ENCODE measurements at regions not wholly inside any gene's neighbourhood (a gene's known extent, or its start where the extent isn't known, plus 50 kb on each side); places are given as distances from the start of the nearest gene placed in this dataset.
"Not testable (repeated sequence)": the region's sequence is repeated elsewhere in the genome, so short reads cannot be mapped to it uniquely, and the experiment has no call there.

DNA sequence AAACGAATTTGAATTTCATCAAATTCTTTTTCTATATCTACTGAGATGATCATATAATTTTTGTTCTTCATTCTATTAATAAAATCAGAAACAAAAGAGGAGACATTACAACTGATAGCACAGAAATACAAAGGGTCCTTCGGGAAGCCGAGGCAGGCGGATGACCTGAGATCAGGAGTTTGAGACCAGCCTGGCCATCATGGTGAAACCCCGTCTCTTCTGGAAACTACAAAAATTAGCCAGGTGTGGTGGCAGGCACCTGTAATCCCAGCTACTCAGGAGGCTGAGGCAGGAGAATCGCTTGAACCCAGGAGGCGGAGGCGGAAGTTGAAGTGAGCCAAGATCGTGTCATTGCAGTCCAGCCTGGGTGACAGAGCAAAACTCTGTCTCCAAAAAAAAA is 113.4 kb downstream of the PMAIP1 start:
- DNase-seq (ENCODE audit: low spot score), result not testable (repeated sequence)

DNA sequence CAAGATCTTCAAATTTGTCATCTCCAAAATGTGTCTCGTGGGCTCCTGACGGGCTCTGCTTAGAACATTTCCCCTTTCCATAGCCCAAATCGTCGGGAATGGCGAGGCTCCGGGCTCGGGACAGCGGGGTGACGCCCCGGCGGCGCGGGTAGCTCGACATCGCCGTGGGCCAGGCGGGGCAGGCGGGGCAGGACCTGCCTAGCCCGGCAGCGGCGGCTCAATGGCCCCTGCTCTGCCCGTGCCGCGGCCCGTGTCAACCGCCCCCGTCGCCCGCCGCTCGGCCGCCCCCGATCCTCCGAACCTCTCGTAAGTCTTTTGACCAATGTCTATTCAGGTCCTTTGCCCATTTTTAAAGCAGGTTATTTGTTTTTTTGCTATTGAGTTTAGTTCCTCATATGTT is 111.2 kb downstream of the PMAIP1 start:
- no peak for DNase-seq (ENCODE audit: low spot score)

DNA sequence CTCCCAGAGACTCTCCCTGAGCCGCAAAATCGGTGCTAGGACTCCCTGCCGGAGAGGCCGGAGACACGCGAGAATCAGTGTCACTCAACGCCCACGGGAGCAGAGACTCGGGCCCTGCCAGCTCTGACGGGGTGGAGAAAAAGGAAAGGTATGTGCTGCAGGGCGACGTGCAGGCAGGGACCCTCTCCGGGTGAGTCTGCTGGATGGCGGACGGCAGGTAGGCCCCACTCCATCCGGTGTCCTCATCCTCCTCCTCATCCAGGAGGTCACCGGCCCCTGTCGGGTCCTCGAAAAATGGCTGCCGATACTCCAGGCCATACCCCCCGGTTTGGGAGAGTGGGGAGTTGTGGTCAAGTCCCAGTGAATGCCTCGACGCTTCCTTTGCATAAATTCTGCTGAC is 110.7 kb downstream of the PMAIP1 start:
- DNase-seq (ENCODE audit: low spot score), result no peak

DNA sequence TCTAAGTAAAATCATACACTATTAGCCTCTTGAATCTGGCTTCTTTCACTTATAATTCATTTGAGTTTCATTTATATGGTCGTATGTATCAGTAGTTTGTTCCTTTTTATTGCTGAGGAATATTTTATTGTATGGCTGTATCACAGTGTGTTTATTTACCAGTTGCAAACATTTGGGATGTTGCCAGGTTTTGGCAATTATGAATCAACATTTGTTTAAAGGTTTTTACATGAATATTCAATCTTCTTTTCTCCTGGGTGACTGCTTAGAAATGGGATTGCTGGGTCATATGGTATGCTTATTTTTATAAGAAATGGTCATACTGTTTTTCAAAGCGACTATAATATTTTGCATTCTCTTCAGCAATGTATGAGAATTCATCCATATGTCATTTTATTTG is 107.9 kb downstream of the PMAIP1 start:
- DNase-seq (ENCODE audit: low spot score), result no peak

DNA sequence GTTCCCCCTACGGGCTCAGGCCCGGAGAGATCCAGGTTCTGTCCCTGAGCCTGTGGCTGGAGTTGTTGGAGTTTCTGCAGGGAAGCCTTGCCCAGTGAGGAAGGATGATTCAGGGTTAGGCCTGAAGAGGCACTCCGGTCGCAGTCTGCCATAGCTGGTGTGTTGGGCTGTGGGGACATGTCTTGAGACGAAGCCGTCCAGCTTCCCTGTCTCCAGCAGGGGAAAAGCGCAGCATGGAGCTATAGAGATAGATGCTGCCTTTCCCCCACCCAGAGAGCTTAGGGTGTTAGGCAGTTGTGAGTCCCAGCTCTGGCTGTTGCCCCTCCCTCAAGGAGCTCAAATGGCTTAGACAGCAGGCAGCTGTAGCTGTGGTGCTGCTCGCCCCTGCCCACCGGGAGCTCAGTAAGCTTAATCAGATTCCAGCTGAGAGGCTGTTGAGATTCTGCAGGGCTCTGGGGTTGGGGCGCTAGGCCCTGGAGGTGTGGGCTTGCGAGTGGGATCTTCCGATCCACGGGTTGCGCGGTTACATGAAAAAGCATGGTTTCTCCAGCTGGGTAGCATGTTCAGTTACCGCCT is 103.9 kb downstream of the PMAIP1 start:
- no peak for DNase-seq (ENCODE audit: low spot score)

DNA sequence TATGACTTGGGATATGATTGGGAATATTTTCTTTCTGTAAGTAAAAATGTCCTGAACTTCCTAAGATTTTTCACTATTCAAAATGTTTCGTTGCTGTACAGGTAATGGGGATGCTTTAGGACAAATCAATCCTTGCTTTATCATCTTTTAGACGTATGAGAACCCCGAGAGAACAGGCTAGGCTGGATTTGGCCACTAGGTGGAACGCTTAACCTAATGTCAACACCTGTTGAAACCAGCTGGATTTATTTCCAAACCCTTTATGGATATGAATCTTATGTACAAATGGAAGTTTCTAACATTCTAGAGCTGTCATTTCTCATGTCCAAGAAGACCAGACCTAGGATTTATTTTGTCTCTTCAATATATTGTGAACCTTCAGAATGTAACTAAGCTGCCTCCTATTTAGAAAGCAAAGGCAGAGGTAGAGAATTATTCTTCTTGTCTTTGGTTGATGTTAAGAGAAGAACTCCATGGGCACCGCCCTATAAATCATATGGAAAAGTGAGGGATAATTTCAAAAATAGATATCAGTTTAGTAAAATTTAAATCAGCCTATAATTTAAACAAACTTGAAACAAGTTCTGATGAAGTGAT is 96.7 kb downstream of the PMAIP1 start:
- DNase-seq (ENCODE audit: low spot score), result peak; percentile 39

DNA sequence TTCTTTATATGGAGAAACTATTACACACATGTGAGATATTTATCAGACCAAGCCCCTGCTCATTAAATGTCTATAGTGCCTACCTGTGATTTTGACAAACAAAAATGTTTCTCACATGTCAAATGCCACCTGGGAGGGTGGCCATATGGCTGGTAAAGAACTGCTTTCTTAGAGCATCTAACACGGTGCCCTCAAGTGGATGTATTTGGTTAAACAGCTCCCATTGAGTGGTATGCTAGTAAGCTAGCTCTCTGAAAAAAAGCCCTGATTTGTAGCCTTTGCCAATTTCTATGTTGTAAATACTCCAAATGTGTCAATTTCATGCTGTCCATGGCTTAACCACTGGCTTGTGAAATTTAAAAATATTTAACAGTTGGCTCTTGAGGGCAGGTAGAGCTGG is 94.6 kb downstream of the PMAIP1 start:
- no peak for DNase-seq (ENCODE audit: low spot score)

DNA sequence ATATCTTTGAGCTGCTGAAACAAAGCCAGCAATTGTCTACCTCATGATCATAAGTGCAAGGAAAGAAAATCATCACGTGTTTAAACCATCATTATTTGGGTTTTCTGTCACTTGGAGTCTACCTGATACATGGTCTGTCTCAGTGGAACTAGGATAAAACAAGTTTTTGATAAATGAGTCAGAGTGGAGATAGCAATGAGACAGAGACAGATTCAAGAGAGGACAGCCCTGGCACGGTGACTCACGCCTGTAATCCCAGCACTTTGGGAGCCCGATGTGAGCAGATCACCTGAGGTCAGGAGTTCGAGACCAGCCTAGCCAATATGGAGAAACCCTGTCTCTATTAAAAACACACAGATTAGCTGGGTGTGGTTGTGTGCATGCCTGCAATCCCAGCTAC is 93.8 kb downstream of the PMAIP1 start:
- DNase-seq (ENCODE audit: low spot score), result no peak

DNA sequence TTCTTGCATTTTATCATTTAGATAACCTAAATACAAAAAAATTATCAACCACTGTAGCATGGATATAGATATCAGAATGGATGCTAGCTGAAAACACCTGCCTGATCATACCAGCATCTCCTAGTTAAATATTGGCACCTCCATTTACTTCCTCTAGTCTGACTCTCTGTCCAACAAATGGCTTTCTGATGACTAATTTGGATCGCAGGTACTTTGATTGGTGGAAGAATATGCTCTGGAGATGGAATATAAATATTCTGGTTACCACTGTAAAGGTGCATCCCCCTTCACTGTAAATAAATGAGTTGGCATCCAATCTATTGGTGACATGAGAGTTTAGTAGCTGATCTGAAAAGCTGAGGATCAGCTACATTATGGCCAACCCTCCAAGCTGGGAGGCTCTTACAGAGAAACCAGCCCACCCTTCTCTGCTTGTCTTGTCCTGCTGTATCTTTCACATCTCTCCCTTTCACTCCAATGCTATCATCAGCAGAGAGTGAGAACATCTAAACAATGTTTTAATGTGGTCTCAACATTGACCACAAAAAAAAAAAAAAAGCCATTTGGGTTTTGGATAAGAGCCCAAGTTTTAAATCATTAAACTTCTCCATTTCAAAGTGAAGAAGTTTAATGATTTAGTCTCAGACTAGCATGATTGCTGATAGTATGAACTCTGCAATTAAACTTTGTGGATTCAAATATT is 90.5 kb downstream of the PMAIP1 start:
- no peak for DNase-seq (ENCODE audit: low spot score)

DNA sequence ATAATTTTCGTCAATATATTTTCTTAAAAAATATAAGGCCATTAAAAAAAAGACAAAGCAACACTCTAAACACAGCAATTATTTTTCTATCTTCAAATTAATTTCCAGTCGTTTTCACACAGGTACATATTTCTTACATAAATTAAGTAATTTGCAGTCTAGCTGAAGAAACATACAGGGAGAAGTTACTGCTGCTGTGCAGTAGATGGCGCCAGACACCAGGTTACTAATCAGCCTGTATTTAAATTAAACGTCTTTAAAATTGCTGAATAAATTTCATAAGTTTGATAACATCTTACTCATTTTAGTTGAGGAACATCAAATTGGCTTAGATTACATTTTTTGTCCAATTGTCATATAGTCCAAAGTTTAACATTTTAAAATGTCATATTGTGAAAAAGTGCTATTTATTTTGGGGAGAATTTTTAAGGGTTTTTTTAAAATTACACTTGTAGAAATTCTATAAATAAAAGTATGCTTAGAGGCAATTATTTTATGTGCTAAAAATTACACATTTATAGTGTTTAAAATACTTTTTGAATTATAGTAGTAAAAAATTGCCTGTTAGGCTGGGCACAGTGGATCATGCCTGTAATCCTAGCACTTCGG is 88.4 kb downstream of the PMAIP1 start:
- DNase-seq (ENCODE audit: low spot score), result peak; percentile 63

DNA sequence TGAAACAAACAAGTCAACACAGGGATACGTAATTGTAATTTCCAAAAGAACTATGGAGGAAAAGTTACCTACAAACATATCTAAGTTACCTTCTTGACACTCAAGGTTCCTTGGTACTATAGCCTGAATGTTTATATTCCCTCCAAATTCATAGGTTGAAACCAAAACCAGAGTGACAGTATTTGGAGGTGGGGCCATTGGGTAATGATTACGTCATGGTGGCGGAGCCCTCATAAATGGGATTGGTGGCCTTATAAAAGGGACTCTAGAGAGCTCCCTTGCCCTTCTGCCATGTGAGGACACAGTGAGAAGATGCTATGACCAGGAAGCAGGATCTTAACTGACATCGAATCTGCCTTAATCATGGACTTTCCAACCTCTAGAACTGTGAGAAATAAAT is 87.3 kb downstream of the PMAIP1 start:
- no peak for DNase-seq (ENCODE audit: low spot score)

DNA sequence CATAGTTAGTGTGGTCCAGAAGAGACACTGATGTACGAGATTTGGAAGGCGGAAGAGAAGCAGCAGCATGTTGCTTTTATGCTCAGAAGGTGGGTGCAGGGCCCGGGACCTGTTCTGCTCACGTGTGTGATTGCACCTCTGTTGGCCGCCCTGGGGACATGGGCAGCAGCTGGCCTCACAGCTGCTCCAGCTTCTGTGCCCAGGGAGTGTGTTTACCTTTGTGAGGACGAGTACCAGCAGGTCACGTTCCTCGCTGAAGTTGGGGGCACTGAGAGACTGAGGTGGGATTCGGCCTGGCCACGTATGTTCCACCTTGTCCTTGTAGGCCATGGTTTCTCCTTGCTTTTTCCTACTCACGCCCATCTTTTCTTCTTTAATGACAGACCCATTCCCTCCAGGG is 86.3 kb downstream of the PMAIP1 start:
- DNase-seq (ENCODE audit: low spot score), result no peak

DNA sequence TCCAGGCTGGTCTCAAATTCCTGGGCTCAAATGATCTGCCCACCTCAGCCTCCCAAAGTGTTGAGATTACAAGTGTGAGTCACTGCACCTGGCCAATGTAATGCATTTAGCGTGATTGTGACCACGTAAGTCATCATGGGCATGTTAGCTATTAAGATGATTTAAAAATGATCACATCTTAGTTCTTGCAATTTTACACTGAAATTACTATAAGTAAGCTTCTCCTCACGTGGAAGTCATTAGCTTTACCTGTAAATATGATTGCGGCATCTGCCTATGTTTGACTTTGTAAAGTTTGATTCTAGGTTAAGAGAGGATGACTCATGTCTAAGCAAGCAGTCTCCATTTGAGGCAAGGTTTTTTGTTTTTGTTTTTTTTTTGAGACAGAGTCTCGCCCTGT is 85.5 kb downstream of the PMAIP1 start:
- no peak for DNase-seq (ENCODE audit: low spot score)

DNA sequence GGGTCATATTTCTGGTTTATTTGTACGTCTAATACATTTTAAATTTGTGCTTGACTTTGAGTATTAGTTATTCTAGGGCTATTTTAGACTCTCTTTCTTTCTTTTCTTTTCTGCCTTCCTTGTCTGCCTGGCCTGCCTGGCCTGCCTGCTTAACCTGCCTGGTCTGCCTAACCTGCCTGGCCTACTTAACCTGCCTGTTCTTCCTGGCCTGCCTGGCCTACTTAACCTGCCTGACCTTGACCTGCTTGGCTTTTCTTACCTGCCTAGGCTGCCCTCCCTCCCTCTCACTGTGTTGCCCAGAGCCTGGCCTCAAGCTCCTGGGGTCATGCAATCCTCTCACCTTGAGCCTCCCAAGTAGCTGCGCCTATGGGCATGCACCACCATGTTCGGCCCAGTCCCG is 83.7 kb downstream of the PMAIP1 start:
- DNase-seq (ENCODE audit: low spot score), result no peak

DNA sequence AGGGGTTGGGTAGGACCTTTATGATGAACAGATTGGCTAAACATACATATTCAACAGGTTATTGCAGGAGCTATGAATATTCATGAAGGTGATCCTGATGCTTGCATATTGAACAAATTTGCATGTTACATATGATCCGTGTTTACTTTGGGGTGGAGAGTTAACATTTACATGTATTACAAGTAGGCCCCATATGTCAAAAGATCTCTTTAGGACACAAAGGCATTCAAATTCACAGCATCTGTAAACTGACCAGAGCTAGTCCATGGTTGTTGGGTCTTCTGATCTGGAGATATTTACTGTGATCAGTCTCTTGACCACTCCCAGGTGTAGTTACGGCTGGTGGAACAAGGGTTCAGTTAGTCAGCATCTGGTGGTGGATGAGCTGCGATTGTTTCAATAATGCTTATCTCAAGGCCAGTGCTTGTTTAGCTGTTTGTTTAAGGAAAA is 80.4 kb downstream of the PMAIP1 start:
- no peak for DNase-seq (ENCODE audit: low spot score)

DNA sequence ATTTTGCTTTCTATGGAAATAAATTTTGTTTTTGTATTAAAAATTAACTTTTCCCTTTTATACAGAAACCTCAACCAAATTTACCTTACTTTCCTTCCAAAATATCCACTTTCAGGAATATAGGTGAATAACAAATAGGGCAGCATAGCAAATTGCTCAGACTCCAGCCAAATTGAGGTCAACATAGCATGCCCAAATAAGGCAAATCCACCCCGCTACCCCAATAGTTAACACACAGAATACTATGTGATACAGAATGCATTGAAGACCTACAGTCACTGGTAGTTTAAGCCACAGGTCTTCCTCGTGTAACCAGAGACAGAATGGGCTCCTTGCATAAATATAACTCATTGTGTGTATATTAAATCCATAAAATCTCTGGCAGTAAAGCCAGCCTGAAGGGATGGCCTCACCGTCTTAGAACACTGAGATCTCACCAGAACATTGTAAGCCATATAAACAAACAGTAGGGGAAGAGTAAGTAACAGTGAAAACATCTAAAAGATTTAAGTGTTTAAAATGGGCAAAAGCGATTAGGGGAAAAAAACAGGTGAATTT is 72.2 kb downstream of the PMAIP1 start:
- no peak for DNase-seq (ENCODE audit: low spot score)

DNA sequence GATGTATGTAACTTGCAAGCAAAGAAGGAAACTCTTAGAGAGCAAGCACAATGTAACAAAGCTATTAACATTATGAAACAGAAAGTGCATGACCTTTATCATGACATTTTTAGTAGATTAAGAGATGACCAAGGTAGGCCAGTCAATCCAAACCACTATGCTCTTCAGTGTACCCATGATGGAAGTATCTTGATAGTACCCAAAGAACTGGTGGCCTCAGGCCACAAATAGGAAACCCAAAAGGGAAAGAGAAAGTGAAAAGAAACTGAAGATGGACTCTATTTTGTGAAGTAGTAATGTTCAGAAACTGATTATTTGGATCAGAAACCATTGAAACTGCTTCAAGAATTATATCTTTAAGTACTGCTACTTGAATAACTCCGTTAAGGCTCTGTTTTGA is 71.3 kb downstream of the PMAIP1 start:
- not testable (repeated sequence) for DNase-seq (ENCODE audit: low spot score)

DNA sequence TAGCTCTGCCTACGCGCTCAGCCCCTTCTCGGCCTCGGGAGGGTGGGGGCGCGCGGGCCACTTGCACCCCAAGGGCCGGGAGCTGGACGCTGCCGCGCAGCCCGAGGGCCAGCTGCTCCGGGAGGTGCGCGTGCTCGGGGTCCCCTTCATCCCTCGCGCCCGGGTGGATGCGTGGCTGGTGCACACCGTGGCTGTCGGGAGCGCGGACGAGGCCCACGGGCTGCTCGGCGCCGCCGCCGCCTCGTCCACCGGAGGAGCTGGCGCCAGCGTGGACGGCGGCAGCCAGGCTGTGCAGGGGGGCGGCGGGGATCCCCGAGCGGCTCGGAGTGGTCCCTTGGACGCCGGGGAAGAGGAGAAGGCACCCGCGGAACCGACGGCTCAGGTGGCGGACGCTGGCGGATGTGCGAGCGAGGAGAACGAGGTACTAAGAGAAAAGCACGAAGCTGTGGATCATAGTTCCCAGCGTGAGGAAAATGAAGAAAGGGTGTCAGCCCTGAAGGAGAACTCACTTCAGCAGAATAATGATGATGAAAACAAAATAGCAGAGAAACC is 69.8 kb downstream of the PMAIP1 start:
- DNase-seq (ENCODE audit: low spot score), result not testable (repeated sequence)

DNA sequence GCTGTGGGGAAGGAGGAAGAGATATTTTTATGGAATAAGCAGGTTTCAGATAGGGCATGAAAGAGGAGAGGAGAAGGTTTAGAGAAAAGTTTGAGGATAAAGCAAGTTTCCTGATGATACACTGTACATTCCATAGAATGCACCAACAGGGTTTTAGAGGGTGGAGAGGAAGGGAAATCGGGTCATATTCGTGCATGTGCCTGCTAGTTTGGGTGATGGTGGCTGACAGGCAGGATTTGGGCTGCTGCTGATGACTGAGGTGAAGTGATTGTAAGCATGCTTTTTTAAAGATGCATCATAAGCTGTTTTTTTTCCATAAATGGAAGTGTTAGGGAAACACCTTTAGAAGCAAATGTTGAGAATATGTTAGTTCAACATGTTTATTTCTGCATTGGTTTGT is 68.8 kb downstream of the PMAIP1 start:
- no peak for DNase-seq (ENCODE audit: low spot score)

DNA sequence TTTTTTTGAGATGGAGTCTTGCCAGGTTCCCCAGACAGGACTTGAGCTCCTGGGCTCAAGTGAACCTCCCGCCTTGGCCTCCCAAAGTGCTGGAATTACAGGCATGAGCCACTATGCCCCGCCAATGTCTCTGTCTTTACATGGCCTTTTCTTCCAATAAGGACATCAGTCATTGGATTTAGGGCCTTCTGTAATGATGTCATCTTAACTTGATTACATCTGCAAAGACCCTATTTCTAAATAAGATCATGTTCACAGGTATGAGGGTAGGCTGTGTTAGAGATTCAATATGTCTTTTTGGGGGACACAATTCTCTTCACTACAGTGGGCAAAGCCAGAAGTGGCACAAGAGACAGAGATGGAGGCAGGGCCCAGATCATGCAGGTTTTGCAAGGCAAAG is 68.1 kb downstream of the PMAIP1 start:
- DNase-seq (ENCODE audit: low spot score), result no peak

DNA sequence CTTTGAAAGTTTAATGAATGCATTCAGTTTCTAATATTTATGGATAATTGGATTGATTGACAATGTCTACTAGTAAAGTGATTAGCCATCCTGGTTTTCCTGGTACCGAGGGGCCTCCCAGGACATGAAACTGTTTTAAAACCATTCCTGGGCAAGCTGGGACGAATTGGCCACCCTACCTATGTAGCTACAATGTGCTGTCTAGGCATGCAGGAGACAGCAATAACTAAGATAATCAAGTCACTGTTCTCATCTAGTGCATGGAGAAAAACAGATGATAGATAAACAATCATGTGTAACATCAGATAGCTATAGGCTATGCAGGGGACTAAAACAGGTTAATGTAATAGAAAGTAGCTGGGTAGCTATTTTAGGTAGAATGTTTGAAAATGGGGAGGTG is 67.1 kb downstream of the PMAIP1 start:
- no peak for DNase-seq (ENCODE audit: low spot score)

DNA sequence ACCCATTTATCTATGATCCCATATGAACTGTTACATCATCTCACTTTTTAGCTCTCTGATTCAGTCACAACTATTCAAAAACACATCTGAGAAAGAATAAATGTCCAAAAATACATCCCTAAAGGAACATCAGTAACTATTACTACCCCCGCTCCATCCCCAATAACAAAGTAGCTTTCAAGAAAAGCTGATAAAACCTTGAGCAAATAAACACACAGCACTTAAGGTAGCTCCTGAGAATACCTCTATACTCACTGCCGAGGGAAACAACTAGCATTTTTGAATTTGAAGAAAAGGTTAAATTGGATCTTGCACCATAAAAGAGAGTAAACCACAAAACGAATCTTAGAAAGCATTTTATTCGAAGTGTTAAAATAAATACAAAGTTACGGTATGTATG is 63.4 kb downstream of the PMAIP1 start:
- no peak for DNase-seq (ENCODE audit: low spot score)

DNA sequence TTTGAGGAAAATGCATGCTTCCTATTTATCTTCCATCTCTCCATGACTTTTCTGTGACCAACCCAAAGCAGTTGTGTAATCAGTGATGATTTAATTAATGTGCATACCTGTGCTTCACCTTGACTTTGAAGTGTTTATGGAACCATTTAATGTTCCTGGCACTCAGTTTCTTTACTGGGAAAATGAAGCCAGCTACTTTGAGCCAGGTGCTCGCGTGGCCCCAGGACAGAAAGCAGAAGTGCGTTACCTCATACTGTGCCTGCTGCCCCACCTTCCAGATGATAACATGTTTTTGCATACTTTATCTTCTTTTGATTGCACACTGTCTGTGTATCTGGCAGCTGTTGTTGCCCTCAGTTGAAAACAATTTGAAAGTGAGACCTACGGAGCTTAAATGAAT is 61.3 kb downstream of the PMAIP1 start:
- no peak for DNase-seq (ENCODE audit: low spot score)

Measured in pons (tissue), 1 donor.